Left lobe of liver (tissue), 2 donors: ENCODE measurements at regions not wholly inside any gene's neighbourhood (a gene's known extent, or its start where the extent isn't known, plus 50 kb on each side); places are given as distances from the start of the nearest gene placed in this dataset.

ENCODE experiments used
- ATAC-seq: fragments of 200-7000 bp; cut with Tn5 transposase; one replicate; pipeline ENCODE4 v1.9.1; 2020; ENCODE audit warnings: mild to moderate bottlenecking, moderate library complexity
- DNase-seq: peaks from one replicate; pipeline ENCODE4 v3.0.0-alpha.2; 2020; ENCODE audit warnings: low spot score
- donor health status: DM: no; HTN: no; CAD: no; lungs with moderate emphysema.
- donor health status: DM: no; HTN: yes; CAD: no.

GRCh38 chr3:188084752-188085583 is 69.0 kb upstream of the LPP start:
- ATAC-seq (no peak), DNase-seq (no peak)

- ATAC-seq: no peak
- no peak for DNase-seq
Measured at GRCh38 chr3:188085584-188086560, 68.1 kb upstream of the LPP start.

GRCh38 chr3:188088948-188089685 is 64.8 kb upstream of the LPP start:
- DNase-seq: no peak
- no peak for ATAC-seq

GRCh38 chr3:188090620-188091309 is 63.2 kb upstream of the LPP start:
- DNase-seq (no peak), ATAC-seq (no peak)

GRCh38 chr3:188091746-188092145 is 62.2 kb upstream of the LPP start:
- ATAC-seq: no peak

GRCh38 chr3:188092648-188093047 is 61.3 kb upstream of the LPP start:
- ATAC-seq (no peak), DNase-seq (no peak)

More at GRCh38 chr3:188091746-188092145, 62.2 kb upstream of the LPP start:
- no peak for DNase-seq

GRCh38 chr3:188095431-188095830 is 58.5 kb upstream of the LPP start:
- no peak for DNase-seq

GRCh38 chr3:188097791-188098190 is 56.2 kb upstream of the LPP start:
- ATAC-seq (no peak), DNase-seq (no peak)

More at GRCh38 chr3:188095431-188095830, 58.5 kb upstream of the LPP start:
- no peak for ATAC-seq

- ATAC-seq (no peak), DNase-seq (no peak)
Measured at GRCh38 chr3:188099907-188100306, 54.0 kb upstream of the LPP start.

- ATAC-seq (no peak), DNase-seq (no peak)
Measured at GRCh38 chr3:188102861-188103547, 51.0 kb upstream of the LPP start.

GRCh38 chr3:188104050-188104449 is 49.9 kb upstream of the LPP start:
- DNase-seq: no peak
- ATAC-seq: no peak
